ENCODE measurements at regions not wholly inside any gene's neighbourhood (a gene's known extent, or its start where the extent isn't known, plus 50 kb on each side); places are given as distances from the start of the nearest gene placed in this dataset.
"Not testable (repeated sequence)": the region's sequence is repeated elsewhere in the genome, so short reads cannot be mapped to it uniquely, and the experiment has no call there.

GRCh38 chr14:38973083-38973700, 129.8 kb downstream of the SEC23A start:
- no peak for ATAC-seq

- no peak for ATAC-seq
These were observed 130.5 kb downstream of the SEC23A start for GRCh38 chr14:38972511-38972910.

- ATAC-seq = no peak
These were observed 131.6 kb downstream of the SEC23A start for GRCh38 chr14:38971258-38971921.

- ATAC-seq = no peak
These were observed 138.4 kb downstream of the SEC23A start for GRCh38 chr14:38964630-38965029.

GRCh38 chr14:38960946-38961531, 142.0 kb downstream of the SEC23A start:
- ATAC-seq = no peak

GRCh38 chr14:38959021-38959420, 144.0 kb downstream of the SEC23A start:
- no peak for ATAC-seq

- ATAC-seq = no peak
These were observed 144.4 kb downstream of the SEC23A start for GRCh38 chr14:38958589-38958988.

- no peak for ATAC-seq
These were observed 151.6 kb downstream of the SEC23A start for GRCh38 chr14:38951451-38951850.

- ATAC-seq = no peak
These were observed 152.4 kb downstream of the SEC23A start for GRCh38 chr14:38950676-38951075.

GRCh38 chr14:38948576-38948975, 154.5 kb downstream of the SEC23A start:
- no peak for ATAC-seq

- ATAC-seq = no peak
These were observed 154.9 kb downstream of the SEC23A start for GRCh38 chr14:38948171-38948570.

GRCh38 chr14:38947343-38947742, 155.7 kb downstream of the SEC23A start:
- no peak for ATAC-seq

GRCh38 chr14:38944691-38945090, 158.3 kb downstream of the SEC23A start:
- ATAC-seq = no peak

GRCh38 chr14:38941488-38941887, 161.5 kb downstream of the SEC23A start:
- no peak for ATAC-seq

GRCh38 chr14:38932653-38933000, 170.4 kb downstream of the SEC23A start:
- ATAC-seq = not testable (repeated sequence)

GRCh38 chr14:38931969-38932652, 170.9 kb downstream of the SEC23A start:
- no peak for ATAC-seq

GRCh38 chr14:38930898-38931297, 172.1 kb downstream of the SEC23A start:
- no peak for ATAC-seq

- ATAC-seq = no peak
These were observed 173.0 kb downstream of the SEC23A start for GRCh38 chr14:38930022-38930421.

- no peak for ATAC-seq
These were observed 173.6 kb downstream of the SEC23A start for GRCh38 chr14:38929416-38929815.

- ATAC-seq = not testable (repeated sequence)
These were observed 181.1 kb downstream of the SEC23A start for GRCh38 chr14:38921893-38922292.

GRCh38 chr14:38915125-38915524, 187.9 kb downstream of the SEC23A start:
- ATAC-seq = no peak

GRCh38 chr14:38910092-38910491, 192.9 kb downstream of the SEC23A start:
- no peak for ATAC-seq

- no peak for ATAC-seq
These were observed 198.1 kb downstream of the SEC23A start for GRCh38 chr14:38904959-38905358.

GRCh38 chr14:38901791-38902190, 201.2 kb downstream of the SEC23A start:
- ATAC-seq = no peak
